Loucy (cell line): ENCODE measurements at regions not wholly inside any gene's neighbourhood (a gene's known extent, or its start where the extent isn't known, plus 50 kb on each side); places are given as distances from the start of the nearest gene placed in this dataset.

ENCODE experiments used
- H2AFZ ChIP-seq: fragments of 200-600 bp; sonication (generic); 2 replicates; pipeline ENCODE4 v1.6.0; 2016; ENCODE audit warnings: antibody characterized with exemption, mild to moderate bottlenecking, low read length, moderate library complexity
- H3F3A ChIP-seq: fragments of 200-600 bp; 2 replicates; pipeline ENCODE4 v1.6.0; 2016; ENCODE audit warnings: antibody characterized with exemption, low read depth, mild to moderate bottlenecking
- H3K27me3 ChIP-seq: fragments of 200-600 bp; sonication (generic); 2 replicates; pipeline ENCODE4 v1.6.1; 2014; ENCODE audit warnings: low read length, mild to moderate bottlenecking; ENCODE audit not compliant: insufficient read depth, poor library complexity, severe bottlenecking
- H3K36me3 ChIP-seq: fragments of 200-600 bp; sonication (generic); 2 replicates; pipeline ENCODE4 v1.6.1; 2016; ENCODE audit warnings: low read length; ENCODE audit not compliant: insufficient read depth
- H3K4me1 ChIP-seq: fragments of 200-600 bp; sonication (generic); 2 replicates; pipeline ENCODE4 v1.5.1; 2014; ENCODE audit warnings: low read length, mild to moderate bottlenecking; ENCODE audit not compliant: insufficient read depth, poor library complexity, severe bottlenecking
- H3K4me2 ChIP-seq: fragments of 200-600 bp; sonication (generic); 2 replicates; pipeline ENCODE4 v1.6.0; 2014; ENCODE audit warnings: antibody characterized with exemption, low read length, low read depth, mild to moderate bottlenecking; ENCODE audit not compliant: poor library complexity, severe bottlenecking
- H3K4me3 ChIP-seq: fragments of 200-600 bp; sonication (generic); 2 replicates; pipeline ENCODE4 v1.5.1; 2014; ENCODE audit warnings: low read length, mild to moderate bottlenecking, mixed read lengths; ENCODE audit not compliant: poor library complexity, severe bottlenecking
- H3K79me2 ChIP-seq: fragments of 200-600 bp; sonication (generic); 2 replicates; pipeline ENCODE4 v1.6.1; 2014; ENCODE audit warnings: low read length; ENCODE audit not compliant: insufficient read depth
- H3K9ac ChIP-seq: fragments of 200-600 bp; sonication (generic); 2 replicates; pipeline ENCODE4 v1.6.0; 2014; ENCODE audit warnings: mild to moderate bottlenecking, low read depth, low read length, moderate library complexity; ENCODE audit not compliant: poor library complexity, severe bottlenecking
- H3K9me2 ChIP-seq: fragments of 200-600 bp; sonication (generic); replicated peaks from 2 replicates; pipeline ENCODE4 v1.6.1; 2016; ENCODE audit warnings: low read depth, low read length, mixed read lengths
- H3K9me3 ChIP-seq: fragments of 200-600 bp; sonication (generic); 2 replicates; pipeline ENCODE4 v1.6.1; 2014; ENCODE audit warnings: mild to moderate bottlenecking, antibody characterized with exemption, low read length, low read depth; ENCODE audit not compliant: insufficient read depth
- H4K20me1 ChIP-seq: fragments of 200-600 bp; sonication (generic); 2 replicates; pipeline ENCODE4 v1.6.0; 2014; ENCODE audit warnings: antibody characterized with exemption, low read length, mild to moderate bottlenecking; ENCODE audit not compliant: insufficient read depth, poor library complexity, severe bottlenecking
- CTCF ChIP-seq: fragments of 200-600 bp; sonication (generic); conservative IDR thresholded peaks from 2 replicates; pipeline ENCODE4 v1.5.1; 2014; ENCODE audit warnings: mild to moderate bottlenecking, antibody characterized with exemption, low read length
- EZH2phosphoT487 ChIP-seq: fragments of 200-600 bp; IDR thresholded peaks from 2 replicates; pipeline ENCODE4 v1.6.1; 2018; ENCODE audit warnings: antibody characterized with exemption, mild to moderate bottlenecking, moderate library complexity, borderline replicate concordance

- no peak overlapping the region for H3K4me3 ChIP-seq
- no peak overlapping the region for H2AFZ ChIP-seq
- no peaks in the 10 kb centered on the region for H4K20me1 ChIP-seq
- H3F3A ChIP-seq, result no peaks in the 10 kb centered on the region
- TF ChIP-seq EZH2phosphoT487 (no peak), CTCF (no peak)
- no peaks in the 10 kb centered on the region for H3K9me3 ChIP-seq
- no peaks in the 10 kb centered on the region for H3K4me1 ChIP-seq
- no peaks in the 10 kb centered on the region for H3K9me2 ChIP-seq
- no peak overlapping the region for H3K4me2 ChIP-seq
- no peaks in the 10 kb centered on the region for H3K36me3 ChIP-seq
- no peaks in the 10 kb centered on the region for H3K79me2 ChIP-seq
- H3K27me3 ChIP-seq, result no peaks in the 10 kb centered on the region
- H3K9ac ChIP-seq, result no peak overlapping the region
Observed at GRCh38 chr4:82149750-82150149, 224.0 kb downstream of the HNRNPD start.

DNA sequence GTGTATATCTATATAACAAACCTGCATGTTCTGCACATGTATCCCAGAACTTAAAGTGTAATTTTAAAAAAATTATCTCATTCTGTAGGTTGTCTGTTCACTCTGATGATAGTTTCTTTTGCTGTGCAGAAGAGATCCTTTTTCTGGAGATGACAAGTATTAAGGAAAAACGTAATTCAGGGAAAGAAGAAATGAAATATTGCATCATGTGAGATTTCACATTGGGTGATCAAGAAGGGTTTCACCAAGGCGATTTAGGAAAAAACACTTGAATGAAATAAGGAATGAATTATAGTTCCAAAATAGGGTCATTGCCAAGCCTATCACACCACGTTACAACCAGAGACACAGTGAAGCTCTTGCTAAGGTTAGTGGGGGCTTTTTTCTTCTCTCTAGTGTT lies 227.9 kb downstream of the HNRNPD start:
- H3K27me3 ChIP-seq, result no peaks in the 10 kb centered on the region
- H3K9me3 ChIP-seq, result no peaks in the 10 kb centered on the region
- no peak overlapping the region for H3K9ac ChIP-seq

GRCh38 chr4:82140422-82140821 lies 233.4 kb downstream of the HNRNPD start:
- Histone ChIP-seq H2AFZ (no peak overlapping the region), H3K9me2 (no peaks in the 10 kb centered on the region), H3K36me3 (no peaks in the 10 kb centered on the region), H3K9ac (no peak overlapping the region), H3K79me2 (no peaks in the 10 kb centered on the region), H3K27me3 (no peaks in the 10 kb centered on the region), H3K9me3 (no peaks in the 10 kb centered on the region), H3K4me1 (peaks cover 13% of the 10 kb centered on the region), H4K20me1 (no peaks in the 10 kb centered on the region), H3K4me2 (no peak overlapping the region), H3F3A (no peaks in the 10 kb centered on the region), H3K4me3 (no peak overlapping the region)
- TF ChIP-seq EZH2phosphoT487 (no peak), CTCF (no peak)

More for the DNA sequence above, 227.9 kb downstream of the HNRNPD start:
- Histone ChIP-seq H3K9me2 (no peaks in the 10 kb centered on the region), H3K4me2 (no peak overlapping the region), H3K79me2 (no peaks in the 10 kb centered on the region), H2AFZ (no peak overlapping the region), H3K36me3 (no peaks in the 10 kb centered on the region), H3K4me1 (no peaks in the 10 kb centered on the region), H3F3A (no peaks in the 10 kb centered on the region), H3K4me3 (no peak overlapping the region), H4K20me1 (no peaks in the 10 kb centered on the region)
- no peak for TF ChIP-seq CTCF
- TF ChIP-seq EZH2phosphoT487, result no peak
